ENCODE measurements at regions not wholly inside any gene's neighbourhood (a gene's known extent, or its start where the extent isn't known, plus 50 kb on each side); places are given as distances from the start of the nearest gene placed in this dataset.

GRCh38 chr9:90306158-90306557, 336.5 kb downstream of the DIRAS2 start:
- TF ChIP-seq CTCF (conservative IDR thresholded peaks at IDR 0.05 in 1 of 2, IDR thresholded peaks at IDR 0.05 in 1 of 2; ENCODE audit: extremely low read depth in 1 of 2, insufficient read depth in 1 of 2, low read depth in 1 of 2, low read length in 2 of 2) (no peak), EZH2 (IDR thresholded peaks at IDR 0.05; ENCODE audit: borderline replicate concordance, low read length) (no peak)

All from mammary epithelial cell (primary cell).